Inferior parietal cortex (tissue), 1 donor: ENCODE measurements at regions not wholly inside any gene's neighbourhood (a gene's known extent, or its start where the extent isn't known, plus 50 kb on each side); places are given as distances from the start of the nearest gene placed in this dataset.

ENCODE experiments used
- DNase-seq: peaks from one replicate; pipeline ENCODE4 v3.0.0-alpha.2; 2016; ENCODE audit errors: extremely low spot score

DNA sequence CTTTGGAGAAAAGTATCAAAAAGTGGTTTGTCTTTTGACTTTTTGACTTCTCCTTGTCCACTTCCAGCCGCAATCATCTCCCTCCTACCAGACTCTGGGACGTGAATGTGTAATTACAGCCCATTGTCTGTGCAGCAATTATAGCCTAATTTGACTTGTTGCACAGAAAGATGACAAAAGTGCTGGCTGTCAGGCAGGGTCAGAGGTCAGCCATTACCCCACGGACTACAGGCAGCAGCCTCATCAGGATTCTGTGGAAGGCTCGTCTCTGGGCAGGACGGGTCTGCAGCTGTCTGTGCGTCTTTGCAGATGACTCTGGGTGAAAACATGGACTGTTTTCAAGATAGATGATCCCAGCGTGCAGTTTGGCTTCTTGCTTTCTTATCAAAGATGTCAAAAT, 102.2 kb upstream of the EDNRB start:
- no peak for DNase-seq

DNA sequence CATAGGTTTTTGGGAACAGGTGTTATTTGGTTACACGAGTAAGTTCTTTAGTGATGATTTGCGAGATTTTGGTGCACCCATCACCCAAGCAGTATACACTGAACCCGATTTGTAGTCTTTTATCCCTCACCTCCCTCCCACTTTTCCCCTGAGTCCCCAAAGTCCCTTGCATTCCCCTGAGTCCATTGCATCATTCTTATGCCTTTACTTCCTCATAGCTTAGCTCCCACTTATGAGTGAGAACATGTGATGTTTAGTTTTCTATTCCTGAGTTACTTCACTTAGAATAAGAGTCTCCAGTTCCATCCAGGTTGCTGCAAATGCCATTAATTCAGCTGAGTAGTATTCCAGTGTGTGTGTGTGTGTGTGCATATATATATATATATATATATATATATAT, 97.2 kb upstream of the EDNRB start:
- DNase-seq, result no peak

DNA sequence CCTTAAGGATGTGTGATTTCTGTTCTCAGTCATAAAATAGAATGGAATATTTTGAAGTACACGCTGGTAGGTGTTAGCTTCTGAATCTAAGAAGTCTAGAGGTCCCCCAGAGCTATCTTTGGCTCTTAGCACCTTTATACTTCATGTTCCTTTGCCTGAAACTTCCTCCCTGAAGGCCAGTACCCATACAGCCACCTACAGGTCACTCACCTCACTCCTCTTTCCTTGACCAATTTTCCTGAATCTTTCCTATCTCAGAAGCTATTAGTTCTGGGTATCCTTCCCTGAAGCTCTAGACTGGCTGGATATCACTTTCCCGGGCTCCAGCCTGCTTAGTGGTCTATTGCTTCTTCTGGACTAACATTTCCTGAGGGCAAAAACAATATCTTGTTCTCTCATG, 93.4 kb upstream of the EDNRB start:
- DNase-seq, result no peak

DNA sequence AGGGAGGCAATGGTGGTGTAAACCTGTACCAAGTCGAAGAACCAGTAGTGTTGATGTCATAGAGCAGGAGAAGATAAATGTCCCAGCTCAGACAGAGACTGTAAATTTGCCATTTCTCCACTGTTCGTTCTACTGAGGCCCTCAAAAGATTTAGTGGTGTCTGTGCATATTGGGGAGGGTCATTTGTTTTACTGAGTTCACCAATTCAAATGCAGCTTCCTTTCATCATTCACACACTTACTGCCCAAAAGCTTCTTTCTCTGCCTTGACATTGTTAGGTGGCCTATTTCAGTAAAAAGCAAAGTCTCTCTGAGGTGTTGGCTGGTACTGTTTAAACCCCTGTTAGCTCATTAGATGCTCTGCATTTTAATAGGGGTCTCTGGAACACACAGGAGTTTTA, 86.2 kb upstream of the EDNRB start:
- no peak for DNase-seq

DNA sequence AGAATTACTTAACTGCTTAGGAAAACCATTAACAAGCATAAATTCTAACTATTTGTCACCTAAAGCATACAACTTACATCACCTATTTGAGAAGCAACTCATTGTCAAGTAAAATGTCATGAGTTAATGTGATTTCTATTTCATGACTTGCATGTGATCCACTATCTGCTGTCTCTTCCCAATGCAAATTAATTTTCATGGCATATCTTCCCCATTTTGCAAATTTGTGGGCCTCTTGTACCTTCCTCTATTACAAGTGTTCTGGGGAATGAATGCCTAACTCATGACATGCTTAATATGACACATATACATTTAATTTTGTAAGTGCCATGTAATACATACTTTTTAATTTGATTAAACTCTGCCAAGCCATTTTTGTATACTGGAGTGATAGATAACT, 81.1 kb upstream of the EDNRB start:
- no peak for DNase-seq

DNA sequence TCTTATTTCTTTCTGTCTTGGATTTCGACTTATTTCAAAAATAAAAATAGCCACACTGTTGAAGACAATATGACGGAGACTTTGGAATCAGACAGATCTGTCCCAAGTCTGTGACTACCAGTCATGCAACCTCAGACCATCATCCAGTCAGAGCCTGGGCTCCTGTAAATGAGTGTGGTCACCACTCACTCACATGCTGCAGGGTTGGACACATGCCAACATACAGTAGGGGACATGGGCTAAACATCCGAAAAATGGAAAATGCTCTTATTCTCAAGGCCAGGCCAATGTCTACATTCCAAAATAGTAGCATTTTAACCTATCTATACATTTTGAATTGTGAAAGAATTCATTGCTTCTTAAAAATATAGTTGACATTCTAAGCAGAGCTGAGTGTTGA, 75.5 kb upstream of the EDNRB start:
- DNase-seq, result no peak

DNA sequence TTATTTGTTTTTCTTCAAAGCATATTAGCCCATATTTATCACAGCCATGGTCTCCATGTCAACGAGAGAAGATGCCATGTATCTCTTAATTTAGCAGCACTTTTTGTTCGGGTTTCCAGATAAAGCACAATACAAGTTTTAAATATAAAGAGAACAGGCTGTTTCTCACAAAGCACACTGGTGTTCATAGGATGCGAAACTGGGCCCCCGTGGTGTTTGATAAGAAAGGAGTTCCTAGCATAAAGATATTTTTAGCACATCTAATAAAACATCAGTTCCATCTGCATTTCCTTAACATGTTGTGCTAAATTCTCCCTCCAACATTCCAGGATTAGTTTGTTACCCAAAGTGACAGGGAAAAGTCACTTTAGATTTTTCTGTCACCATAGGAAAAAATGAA, 72.4 kb upstream of the EDNRB start:
- DNase-seq, result no peak

DNA sequence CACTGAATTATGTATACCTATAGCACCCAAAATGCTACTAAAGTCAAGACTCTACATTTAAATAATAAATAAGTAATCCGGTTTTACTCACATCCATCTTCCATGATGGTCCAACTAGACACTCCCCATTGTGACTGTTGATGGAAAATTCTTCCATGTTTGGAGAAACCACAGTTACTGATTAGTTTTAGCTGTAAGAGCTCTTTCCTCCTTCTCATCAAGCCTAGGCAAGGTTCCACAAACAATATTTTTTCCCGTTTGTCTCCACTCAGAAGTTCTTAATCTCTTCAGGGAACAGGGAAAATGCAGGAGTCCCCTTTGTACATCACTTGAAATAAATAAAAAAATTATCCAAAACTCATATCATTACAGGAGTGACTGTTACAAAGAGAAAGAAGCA, 70.7 kb upstream of the EDNRB start:
- DNase-seq, result no peak

DNA sequence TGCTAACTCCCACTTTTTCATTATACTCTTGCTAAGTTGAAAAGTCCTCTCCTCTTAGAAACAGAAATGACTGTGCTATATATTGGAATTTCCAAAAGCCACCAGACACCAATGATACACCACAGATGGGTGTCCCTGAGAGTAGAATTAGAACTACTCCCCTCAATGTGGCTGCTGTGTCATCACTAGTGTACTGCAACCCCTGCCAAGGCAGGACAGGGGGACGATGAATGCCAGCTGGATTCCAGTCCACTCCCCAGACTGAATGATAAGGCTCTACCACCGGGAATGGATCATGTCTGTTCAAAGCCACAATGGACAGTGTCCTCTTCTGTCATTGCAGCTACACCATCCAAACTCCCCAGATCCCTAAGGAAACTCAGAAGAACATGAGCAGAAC, 69.7 kb upstream of the EDNRB start:
- no peak for DNase-seq

DNA sequence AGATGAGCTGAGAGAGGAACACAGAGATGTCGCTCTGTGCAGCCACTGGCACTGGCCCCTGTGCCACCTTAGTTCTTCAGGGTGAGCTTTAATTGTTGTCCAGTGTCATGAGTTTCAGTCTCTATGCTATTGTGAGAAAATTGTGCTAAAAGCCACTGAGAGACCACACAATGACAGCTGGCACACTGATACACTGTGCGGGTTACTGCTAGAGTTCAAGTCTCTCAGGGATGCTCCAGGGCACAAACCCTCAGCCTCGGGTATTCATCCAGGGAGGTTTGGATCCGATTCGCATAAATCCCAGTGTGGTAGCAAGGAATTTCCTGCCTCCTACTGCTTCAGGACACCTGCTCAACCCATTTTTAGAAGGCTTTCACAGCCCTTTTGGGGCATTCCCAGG, 68.1 kb upstream of the EDNRB start:
- DNase-seq, result no peak

DNA sequence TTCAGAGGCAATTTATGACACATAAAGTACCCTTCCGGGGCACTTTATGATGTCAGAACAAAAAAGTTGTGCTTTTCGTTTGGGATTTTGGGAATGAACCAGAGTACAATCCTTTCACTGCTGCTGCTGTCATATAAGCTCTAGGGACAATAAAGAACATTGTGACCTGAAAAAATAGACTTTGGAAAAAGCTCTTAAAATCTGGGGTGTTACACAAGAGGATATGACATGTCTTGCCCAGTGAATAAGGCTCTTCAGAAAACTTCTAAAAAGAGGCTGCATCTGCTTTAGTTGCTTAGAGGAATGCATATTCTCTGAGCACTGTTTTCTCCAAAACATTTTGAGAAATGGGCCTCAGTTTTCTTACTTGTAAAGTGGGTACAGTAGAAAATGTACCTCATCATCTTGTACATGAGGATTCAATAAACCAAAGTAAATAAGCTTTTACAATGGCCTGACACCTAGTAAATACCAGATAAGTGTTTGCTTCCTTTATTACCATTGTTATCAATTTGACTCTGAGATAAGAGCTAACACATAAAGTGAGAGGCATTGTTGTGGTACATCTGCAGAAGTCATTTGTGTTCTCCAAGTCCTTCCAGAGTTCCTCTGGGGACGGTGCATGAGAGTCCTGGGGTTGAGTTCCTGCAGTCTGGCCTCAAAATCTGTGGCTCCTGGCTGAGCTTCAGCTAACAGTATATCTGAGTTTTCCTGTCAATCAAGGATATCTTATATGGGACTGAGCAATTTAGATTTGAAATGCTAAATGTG, 67.4 kb upstream of the EDNRB start:
- no peak for DNase-seq

DNA sequence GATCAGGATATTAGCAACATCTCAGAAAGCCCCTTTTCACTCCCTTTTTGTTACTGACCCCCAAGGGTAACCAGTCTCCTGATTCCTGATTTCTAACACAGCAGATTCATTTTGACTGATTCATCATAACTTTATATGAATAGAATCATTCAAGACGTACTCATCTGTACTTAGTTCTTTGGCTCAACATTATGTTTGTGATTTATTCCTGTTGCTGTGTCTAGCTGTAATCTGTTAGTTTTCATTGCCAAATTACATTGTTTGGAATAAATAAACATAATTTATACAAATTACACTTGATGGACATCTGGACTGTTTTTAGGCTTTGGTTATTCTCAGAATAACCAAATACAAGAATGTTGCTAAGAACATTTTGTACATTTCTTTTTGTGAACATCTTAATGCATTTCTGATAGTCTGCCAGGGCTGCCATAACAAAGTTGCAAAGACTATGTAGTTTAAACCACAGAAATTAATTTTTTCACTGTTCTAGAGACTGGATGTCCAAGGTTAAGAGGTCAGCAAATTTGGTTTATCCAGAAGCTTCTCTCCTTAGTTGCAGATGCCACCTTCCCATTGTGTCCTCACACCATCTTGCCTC, 62.8 kb upstream of the EDNRB start:
- DNase-seq, result no peak

DNA sequence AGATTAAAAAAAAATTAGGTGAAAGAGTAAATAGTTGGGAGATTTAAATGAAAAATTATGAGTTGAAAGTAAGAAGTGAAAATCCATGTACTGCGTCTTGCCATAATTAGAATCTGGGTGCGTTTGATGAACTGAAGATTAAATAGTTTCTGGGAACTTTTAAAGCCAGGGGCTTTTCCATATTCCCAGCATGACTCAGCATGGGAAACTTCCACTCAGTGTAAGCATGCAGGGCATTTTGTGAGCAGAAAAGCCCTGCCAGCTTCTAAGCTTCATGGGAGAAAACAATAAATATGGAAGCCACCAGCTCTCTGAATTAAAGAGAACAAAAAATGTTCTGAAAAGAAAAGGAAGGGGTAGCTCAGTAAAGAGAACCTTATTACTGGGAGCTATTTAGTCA, 62.0 kb upstream of the EDNRB start:
- no peak for DNase-seq

DNA sequence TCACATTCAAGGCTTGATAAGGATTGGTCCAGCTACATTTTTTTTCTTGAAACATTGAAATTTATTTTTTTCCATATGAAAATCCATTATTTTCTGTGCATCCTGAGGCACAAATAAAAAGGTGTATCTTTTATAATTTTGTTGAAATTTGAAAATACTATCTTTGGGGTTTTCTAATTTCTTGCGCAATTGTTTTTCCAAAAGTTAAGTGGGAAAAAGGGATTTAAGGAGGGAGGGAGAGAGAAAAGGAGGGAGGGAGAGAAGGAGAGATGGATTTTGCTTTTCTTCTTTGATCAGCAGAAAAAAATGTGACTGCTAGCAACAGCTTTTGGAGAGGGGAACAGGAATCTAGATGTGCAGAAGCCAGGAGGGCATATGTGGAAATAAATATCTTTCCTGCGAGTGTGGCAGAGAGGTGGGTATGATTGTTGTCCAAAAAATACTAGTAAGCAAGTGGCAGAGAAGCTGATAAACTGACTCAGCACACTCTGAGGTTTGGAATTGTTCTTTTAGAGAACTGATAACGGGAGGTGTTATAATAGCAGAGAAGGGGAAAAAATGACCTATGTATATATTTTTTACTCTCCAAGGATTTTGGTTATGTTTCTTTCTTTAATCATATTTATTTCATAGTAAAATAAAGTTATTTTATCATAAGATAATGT, 61.2 kb upstream of the EDNRB start:
- no peak for DNase-seq

DNA sequence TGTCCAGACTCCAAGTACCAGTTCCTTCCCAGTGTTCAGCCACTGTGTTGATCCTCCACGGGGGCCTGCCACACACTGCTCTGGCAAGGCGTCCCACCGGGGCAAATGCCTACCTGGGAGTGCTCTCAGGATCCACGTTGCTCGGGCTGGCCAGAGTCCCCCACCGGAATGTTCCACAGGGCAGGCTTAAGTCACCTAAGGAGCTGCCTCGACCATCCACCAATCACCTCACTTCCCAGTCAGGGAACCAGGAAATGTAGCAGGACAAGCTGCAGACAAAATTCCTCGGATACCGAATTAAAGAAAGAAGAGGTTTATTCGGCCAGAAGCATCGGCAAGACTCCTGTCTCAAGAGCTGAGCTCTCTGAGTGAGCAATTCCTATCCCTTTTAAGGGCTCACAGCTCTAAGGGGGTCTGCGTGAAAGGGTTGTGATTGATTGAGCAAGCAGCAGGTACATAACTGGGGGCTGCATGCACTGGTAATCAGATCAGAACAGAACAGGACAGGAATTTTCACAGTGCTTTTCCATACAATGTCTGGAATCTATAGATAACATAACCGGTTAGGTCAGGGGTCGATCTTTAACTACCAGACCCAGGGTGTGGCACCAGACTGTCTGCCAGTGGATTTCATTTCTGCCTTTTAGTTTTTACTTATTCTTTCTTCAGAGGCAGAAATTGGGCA, 56.9 kb upstream of the EDNRB start:
- DNase-seq, result no peak

DNA sequence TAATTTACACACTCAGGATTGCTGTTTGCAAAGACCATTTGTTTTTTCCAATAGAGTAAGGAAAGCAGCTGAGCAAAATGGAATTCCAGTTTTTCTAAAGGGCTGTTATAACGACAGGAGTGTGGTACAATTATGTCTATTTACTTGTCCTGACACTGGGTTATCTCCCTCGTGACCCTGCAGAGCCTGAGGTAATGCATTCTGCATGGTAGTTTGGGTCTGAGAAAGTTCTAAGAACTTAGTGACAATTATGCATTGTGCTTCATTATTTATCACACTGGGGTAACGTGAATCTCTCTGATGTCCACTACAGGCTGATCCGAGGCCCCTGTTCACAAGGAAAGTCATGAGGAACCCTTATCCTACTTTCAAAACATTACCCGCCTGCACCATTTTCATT, 50.7 kb upstream of the EDNRB start:
- DNase-seq, result no peak
